IPS-NIHi7 (cell line): ENCODE measurements at regions not wholly inside any gene's neighbourhood (a gene's known extent, or its start where the extent isn't known, plus 50 kb on each side); places are given as distances from the start of the nearest gene placed in this dataset.
A peak's percentile ranks its signal among the peaks of the same experiment; 100 is the strongest.

ENCODE experiments used
- DNase-seq: peaks from one replicate; pipeline ENCODE4 v3.0.0; 2012; ENCODE audit warnings: mixed read lengths; ENCODE audit errors: extremely low spot score

DNA sequence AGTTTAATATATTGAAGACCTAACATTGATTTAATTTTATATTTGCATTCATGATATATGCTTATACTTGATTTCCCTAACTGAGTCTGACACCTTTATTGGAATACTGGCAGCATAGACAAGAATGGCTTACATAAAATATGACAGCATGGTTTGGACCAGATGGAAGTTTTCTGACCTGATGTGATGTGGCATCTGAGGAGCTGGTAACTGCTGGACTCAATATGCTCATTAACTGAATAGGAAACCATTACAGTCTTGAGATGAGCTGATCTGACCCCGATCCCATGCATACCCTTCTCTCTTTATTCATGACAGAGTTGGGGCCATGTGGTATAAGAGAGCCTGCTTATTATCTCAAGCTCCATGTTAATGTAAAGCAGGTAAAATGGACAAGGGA, 604.8 kb upstream of the SEL1L start:
- no peak for DNase-seq

DNA sequence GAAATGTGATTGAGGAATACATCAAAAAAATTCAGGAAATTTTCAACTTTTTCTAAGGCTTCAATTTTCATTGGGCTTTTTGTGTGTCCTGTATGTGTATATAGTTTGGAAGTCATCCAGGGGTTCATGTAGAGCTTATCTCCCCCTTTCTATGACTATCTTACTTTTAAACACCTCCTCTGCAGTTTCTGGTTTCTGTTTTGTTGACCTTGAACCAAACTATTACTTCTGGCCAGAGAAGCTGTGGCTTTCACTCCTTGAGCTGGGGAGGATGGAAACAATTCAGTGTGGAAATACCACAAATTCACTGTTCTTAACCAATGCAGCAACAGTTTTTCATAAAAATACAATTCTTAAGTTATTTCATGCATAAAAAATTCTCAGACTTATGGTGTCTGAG, 613.2 kb upstream of the SEL1L start:
- DNase-seq: no peak

DNA sequence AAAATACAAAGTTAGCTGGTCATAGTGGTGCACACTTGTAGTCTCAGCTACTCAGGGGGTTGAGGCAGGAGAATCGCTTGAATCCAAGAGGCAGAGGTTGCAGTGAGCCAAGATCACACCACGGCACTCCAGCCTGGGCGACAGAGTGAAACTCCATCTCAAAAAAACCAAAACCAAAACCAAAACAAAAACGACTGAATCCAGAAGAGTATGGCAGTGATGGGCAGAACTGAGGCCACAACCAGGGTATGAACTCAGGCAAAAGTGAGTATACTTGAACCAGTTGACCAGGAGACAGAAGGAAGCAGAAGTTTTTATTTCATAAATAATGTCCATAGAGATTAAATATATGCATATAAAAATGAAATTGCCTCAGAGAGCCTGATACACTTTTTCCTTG, 620.0 kb upstream of the SEL1L start:
- DNase-seq: no peak

DNA sequence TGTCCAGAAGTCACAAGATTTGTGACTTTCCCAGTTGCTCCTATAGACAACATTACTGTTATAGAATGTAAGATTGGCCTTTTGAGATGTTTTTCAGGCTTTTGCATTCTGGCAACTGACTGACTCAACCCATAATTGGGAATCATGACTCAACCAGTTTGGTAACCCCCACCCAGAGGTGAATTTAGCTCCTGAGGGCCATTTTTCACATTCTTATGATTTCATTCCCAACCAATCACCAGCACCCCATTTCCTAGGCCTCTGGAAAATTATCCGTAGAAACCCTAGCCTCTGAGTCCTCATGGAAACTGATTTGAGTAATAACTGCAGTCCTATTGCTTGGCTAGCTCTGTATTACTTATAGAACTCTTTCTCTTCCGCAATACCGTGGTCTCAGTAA, 626.0 kb upstream of the SEL1L start:
- DNase-seq: no peak

DNA sequence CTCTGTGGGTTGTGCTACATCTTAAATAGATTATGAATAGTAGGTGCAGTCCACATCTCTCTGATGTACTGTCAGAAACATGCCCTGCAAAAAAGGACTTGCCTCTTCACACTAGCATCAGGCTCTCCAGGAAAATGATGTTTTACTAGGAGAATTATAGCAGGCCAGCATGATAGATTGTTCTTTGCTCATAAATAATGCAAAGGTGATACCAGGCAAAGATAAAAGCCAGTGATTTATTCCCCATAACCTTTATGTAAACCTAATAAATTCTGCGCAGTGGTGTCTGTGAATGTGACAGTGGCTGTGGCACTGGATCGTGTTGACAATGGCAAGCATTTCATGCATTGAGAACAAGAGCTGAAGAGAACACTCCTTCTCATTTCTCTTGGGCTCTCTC, 646.5 kb upstream of the SEL1L start:
- no peak for DNase-seq

DNA sequence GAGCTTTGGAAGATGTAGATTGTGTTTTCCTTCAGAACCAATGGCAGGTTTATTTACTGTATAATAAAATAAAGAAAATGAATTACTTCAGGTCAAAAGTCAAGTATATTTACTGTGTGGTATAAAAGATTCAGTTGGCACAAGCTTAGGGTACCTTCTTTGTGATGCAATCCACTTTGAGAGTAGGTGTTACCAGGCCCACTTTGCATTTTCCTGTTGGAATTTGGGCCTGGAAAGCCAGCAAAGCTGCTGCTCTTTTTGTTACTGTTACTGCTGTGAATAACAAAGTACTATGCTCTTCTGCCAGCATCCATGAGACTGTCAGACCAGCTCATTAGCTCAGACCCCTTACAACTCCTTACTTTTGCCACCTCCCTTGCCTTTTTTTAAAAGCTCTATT, 649.0 kb upstream of the SEL1L start:
- no peak for DNase-seq

DNA sequence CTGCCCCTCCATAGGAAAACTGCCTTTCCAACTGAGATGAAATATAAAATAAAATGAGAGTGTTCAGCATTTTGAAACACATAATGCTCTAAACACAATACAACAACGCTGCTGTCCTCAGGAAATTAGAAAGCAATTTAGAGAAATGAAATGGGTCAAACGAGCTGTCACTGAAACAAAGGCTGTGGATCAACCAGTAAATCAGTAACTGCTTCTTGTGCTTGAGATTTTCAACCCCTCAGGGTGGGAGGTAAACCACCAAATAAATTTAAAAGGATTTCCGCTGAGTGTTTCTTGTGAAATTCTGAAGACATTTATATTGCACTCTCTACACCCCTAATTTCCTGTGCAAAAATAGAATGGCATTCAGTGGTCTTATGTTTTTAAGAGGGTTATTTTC, 657.1 kb upstream of the SEL1L start:
- no peak for DNase-seq

DNA sequence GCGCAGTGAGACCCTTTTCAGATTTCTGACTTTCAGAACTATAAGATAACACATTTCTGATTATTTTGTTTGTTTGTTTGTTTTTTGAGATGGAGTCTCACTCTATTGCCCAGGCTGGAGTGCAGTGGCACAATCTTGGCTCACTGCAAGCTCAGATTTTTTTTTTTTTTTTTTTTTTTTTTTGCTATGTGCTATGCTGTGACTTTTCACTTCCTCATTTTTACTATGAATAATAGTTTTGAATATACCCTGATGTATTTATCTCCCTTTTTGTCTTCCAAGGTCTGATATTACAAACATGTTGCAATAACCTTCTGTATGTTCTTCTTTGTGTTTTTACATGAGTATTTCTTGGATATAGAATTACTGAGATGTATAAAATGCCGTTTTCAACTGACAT, 658.7 kb upstream of the SEL1L start:
- DNase-seq: no peak

DNA sequence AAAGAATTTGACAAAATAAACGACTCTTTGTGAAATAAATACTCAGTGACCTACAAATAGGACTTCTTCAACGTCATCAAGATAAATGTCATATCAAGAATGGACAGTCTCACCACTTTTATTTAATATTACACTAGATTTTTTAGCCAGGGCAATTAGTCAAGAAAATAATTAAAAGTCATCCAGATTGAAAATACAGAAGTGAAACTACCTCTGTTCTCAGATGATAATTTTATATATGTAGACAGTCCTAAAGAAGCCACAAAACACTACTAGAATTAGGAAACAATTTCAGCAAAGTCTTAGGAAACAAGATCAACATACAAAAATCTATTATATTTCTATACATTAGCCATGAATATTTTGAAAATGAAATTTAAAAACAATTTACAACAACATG, 689.6 kb upstream of the SEL1L start:
- no peak for DNase-seq

DNA sequence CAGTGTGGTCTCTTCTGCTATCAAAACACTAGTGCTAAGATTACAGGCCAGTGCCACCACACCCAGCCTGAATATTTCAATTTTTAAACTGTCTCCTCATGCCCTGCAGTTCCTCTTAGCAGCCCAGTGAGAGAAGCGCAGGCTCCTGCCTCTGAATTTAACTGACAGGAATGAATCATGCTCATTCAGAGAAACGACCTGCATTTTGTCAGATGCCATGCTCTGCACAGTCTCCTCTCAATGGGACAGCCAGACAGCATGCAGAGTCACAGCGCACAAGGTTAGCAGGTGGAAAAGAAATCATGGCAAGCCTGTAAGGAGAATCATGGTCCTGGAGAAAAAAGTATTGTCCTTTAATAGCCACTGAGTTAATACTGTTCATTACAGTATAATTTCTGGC, 691.0 kb upstream of the SEL1L start:
- DNase-seq: no peak

DNA sequence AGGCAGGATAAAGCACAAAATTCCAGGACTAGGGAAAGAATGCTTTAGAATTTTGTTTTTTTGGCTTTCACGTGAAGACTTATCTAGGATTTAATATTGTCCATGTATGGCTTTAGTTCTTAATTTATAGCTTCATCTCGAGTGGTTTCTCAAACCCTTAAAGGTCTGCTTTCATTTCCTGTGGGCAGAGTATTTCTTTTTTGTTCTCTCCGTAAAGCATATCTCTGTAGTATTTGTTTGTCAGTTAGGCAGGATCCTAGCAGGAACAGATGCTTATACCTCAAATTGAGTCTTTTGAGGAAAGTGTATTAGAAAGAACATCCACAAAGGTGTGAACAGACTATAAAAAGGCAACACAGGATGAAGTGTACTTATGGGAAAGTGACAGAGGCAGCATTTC, 697.1 kb upstream of the SEL1L start:
- no peak for DNase-seq

DNA sequence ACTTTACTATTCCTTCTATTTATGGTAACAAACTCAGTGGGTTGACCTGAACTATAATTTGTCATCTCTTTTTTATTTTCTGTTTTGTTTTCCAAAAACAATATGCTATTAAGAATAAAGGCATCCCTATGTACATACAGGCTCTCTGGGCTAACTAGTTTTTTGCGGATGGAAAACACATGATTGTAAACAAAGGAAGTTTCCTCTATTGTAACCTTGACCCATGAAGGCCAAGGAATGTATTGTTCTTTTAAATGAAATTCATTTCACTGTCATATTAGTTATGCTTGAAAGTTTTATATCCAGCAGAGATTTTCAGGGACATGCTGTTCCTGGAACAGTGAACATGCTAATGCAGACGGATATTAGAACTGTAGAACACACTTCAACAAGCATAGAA, 705.0 kb upstream of the SEL1L start:
- no peak for DNase-seq

DNA sequence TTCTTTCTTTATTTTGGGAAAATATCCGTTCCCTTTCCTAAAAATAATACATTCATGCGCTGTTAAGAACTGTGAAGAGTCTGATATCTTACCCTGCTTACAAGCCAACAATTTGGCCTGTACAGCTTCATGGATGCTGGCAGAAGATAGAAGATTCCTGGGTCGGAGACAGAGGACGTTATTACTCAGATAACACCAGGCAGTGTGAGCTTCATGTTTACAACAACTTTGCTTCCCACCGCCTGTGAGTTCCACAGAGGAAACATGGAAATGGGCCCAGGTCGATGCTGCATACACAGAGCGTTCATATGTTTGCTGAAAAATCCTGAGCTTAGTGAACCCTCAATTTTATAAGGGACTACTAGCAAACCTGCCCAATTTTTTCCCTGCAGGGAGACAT, 705.6 kb upstream of the SEL1L start:
- DNase-seq: no peak

DNA sequence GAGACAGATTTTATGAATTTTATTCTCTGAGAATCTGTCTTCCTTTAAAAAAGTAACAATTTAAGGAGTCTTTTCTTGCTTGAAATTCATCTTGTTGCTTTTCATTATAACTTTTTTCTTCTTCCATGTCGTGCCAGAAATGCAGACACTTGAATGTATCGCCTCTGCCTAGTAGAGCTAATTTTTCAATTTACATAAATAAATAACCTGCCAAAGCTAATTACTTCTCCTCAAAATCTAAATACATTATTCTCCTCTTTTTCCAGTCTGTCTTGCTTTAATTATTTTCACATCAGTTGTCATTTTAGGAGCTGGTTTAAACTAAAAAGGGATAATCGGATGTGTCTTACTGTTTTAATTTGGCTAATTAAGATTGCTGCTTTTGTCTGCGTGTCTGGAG, 711.1 kb upstream of the SEL1L start:
- DNase-seq: no peak

DNA sequence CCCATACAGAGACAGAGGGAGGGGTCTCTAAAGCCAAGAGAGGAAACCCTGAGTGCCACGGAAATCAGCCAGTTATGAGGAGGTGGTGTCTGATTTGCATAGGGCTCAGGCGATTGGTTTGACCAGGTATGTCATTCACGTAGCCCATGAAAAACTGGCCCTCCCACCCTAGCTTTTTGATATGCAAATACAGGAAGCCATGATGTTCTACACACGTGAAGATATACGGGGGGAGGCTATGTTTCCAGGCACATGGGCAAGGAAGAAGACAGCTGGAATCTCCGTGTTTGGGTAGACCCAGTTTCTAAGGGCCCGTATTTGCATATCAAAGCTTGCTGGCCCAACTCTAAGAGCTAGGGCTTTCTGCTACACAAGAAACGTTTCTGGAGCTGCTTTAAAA, 717.8 kb upstream of the SEL1L start:
- peak; percentile 8 for DNase-seq

DNA sequence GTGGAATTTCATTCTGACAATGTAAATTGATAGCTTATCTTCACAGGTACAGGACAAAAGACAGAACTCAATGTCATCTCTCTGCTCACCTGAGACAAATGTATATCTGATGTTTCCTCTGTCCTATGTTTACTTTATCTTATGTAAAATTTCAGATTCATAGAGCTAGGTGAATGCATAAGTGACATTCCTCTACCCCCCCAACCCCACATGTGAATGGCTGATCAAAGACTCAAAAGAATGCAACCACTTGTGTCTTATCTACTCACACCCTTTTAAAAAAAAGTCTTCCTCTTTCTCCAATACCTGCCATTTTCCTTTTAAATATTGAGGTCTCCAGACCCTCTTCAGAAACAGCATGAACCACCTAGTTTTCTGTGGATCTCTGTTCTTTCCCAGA, 736.6 kb upstream of the SEL1L start:
- DNase-seq: no peak

DNA sequence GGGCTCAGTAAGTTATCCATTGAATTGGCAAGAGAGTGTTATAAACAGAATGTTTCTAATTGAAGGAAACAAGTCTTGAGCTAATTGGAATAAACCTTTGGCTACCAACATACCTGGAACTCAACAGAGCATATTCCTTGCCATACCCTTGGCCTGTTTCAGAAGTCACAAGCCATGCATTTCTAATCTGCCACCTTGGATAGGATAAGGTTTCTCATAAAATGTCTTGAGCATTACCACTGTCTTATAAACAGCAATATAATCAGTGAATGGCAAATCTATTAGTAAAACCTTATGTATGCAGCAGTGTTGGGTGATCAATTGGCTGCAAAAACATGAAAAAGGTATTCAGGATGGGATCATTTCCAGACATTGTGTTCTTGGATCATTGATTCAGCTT, 765.2 kb upstream of the SEL1L start:
- DNase-seq: no peak

DNA sequence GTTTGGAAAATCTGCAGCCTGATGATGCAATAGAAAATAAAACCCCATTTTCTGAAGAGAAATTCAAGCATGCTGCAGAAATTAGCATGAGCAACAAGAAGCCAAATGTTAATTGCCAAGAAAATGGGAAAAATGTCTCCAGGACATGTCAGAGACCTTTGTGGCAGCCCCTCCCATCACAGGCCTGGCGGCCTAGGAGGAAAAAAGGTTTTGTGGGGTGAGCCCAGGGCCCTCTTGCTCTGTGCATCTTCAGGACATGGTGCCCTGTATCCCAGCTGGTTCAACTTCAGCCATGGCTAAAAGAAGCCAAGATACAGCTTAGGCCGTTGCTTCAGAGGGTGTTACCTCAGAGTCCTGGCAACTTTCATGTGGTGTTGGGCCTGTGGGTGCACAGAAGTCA, 775.5 kb upstream of the SEL1L start:
- no peak for DNase-seq

DNA sequence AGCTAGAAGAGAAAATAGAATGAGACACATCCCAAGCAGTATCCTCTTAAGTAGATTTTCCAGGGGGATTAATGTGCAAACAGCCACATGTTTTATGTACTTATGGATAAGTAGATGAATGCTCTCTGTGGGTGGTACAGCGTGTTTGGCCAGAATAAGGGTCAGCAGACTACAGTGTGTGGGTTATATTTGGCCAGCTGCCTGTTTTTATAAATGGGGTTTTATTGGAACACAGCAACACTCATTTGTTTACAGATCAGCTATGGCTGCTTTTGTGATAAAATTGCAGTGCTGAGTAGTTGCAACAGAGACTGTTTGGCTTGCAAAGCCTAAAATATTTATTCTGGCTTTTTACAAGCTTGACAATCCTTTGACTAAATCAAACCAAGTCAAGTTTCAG, 780.2 kb upstream of the SEL1L start:
- no peak for DNase-seq

DNA sequence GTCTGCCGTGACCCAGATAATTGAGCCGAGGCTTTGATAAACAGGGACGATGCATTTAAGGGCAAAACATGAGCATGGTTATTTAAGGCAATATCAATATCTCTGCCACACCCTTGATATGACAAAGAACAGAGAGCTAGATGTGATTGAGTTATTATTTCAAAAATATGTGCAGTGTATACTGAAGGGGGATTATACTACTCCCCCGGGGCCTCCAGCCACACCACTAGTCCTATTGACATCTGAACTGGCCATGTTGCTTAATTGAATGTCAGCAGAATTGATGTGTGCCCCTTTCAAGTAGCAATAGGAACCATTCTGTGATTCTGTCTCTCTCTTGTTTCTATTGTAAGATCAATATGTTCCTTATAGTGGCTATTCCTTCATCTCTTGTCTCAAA, 794.8 kb upstream of the SEL1L start:
- DNase-seq: no peak

DNA sequence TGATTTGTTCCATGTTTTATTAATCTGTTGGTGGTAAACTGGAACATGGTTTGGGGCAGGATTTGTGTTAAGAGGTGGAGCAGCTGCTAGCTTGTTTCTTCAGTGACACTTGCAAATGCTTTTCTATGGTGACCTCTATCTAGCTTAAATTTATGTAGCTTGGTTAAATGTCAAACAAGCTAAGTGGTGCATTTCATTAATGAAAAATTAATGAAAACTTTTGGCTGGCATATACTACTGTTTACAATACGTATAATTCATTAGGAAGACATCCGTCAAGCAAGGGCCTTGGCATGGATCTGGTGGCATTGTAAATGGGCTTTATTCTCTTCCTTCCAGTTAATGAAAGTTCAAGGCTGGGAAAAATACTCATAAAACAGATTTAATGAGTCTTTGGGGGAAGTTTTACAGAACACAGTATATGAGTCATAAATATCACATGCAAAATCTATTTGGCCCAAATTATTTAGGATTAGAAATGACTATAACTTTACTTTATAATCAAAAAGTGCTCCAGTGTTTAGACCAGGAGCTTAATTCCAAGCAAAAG, 807.7 kb upstream of the SEL1L start:
- DNase-seq: no peak

DNA sequence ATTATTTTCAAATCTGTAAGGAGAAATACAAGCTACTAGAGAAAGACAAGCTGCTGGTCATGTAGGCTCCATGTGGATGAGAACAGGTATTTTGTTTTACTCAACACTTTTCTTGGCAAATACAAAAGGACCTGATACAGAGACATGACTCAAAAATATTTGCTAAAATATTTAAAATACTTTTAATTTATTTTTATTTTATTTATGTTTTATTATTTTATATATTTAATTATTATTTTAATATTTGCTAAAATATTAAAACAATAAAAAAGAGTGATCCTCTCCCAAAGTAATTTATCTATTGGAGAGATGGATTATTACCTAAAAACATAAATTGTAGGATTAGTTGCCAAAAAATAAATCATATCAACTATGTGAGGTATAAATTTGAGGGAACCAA, 808.9 kb upstream of the SEL1L start:
- DNase-seq: no peak

DNA sequence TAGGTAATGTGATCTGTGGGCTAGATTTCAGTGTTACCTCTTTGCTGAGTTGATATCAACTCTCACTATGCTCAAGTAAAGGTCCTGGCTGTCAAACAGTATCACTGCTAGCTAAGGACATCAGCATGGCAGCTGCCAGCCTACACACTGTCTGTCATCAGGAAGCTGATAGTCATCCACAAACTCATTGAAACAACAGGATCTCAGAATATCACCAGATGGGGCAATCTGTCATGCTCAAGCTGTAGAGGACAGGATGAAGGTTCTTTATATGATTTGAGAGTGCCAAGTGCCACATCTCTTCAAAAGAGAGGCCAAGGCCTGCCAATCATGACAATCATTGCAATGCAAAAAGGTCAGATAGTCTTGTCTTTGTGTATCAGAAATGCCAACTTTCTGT, 811.5 kb upstream of the SEL1L start:
- no peak for DNase-seq

DNA sequence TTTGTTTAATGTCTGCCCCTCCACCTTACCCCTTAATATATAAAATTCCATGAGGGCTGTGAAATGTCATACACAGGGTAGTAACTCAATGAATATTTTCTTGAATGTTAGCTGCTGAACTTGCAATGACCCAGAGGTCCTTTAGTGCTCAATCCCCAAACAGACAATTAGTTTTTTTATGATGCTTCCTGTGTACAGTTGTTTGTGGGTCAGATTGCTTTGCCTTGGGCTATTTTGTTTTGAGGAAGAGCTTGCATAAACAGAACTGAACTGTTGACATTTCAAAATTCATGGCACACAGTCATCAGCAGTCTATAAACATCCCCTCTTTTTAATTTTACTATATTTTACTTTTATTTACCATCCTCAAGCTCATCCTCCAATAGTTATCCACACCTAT, 820.5 kb upstream of the SEL1L start:
- no peak for DNase-seq

DNA sequence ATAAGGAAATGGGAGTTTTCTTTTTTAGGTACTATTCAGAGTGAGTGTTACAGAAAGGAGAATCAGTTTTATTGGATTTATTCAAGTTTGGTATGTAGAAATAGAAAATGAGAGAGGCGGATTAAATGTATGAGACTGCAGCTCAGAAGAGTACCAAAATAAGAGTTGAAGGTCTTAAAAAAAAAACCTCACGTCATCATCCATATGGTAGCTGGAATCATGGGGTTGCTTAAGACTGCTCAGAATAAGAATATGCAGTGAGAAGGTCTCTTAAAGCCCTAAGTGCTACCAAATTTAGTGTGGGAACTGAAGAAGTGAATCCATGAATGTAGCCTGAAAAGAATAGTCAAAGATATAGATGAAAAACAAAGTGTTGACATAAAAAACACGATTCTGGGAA, 825.5 kb upstream of the SEL1L start:
- no peak for DNase-seq
